ENCODE measurements at regions not wholly inside any gene's neighbourhood (a gene's known extent, or its start where the extent isn't known, plus 50 kb on each side); places are given as distances from the start of the nearest gene placed in this dataset.
"Not testable (repeated sequence)": the region's sequence is repeated elsewhere in the genome, so short reads cannot be mapped to it uniquely, and the experiment has no call there.

DNA sequence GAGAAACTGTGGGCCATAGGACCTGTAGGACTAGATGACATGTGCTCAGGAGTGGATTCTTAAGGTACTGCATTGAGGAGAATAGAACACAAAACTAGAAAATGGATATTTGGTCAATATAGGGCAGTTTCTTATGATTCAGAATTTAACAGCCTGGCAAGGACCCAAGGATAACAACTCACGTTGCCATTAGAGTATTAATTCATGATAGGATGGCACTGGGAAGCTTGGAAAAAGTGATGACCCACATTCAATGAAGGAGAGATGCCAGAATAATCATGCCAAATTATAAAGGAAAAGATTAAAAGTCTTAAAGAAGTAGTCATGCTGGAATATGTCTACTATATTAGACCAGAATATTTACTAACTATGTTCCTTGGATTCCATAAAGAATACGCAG lies 594.5 kb downstream of the ANKRD50 start:
- no peaks in the 10 kb centered on the region for H3K9me3 ChIP-seq (ENCODE audit: control insufficient read depth, low read length)
- intact Hi-C loops (cut with DNase I), result loop anchor here in 1 of 2 donors (10.0 kb wide), 2 partner anchors 343 to 1013 kb away; no protein-coding TSS in a partner anchor
- WGBS, 2 donors, result 49 to 52% methylated on average over 2 of the region's 2 CpGs
- no peak overlapping the region for H3K27ac ChIP-seq (ENCODE audit: low read depth in 1 of 2, low read length in 2 of 2)
- no peak overlapping the region for H3K4me3 ChIP-seq (ENCODE audit: low read length in 2 of 2)
- H3K4me1 ChIP-seq (ENCODE audit: control insufficient read depth in 1 of 2, insufficient read depth in 2 of 2, low read length in 2 of 2), result no peaks in the 10 kb centered on the region
- no peak for DNase-seq
- no peak for ATAC-seq (ENCODE audit: low FRiP score)
- no peaks in the 10 kb centered on the region for H3K27me3 ChIP-seq (ENCODE audit: control insufficient read depth in 1 of 2, insufficient read depth in 2 of 2, low read length in 1 of 2)
- H3K36me3 ChIP-seq (ENCODE audit: control insufficient read depth in 1 of 2, insufficient read depth in 2 of 2, low read length in 1 of 2), result no peaks in the 10 kb centered on the region

DNA sequence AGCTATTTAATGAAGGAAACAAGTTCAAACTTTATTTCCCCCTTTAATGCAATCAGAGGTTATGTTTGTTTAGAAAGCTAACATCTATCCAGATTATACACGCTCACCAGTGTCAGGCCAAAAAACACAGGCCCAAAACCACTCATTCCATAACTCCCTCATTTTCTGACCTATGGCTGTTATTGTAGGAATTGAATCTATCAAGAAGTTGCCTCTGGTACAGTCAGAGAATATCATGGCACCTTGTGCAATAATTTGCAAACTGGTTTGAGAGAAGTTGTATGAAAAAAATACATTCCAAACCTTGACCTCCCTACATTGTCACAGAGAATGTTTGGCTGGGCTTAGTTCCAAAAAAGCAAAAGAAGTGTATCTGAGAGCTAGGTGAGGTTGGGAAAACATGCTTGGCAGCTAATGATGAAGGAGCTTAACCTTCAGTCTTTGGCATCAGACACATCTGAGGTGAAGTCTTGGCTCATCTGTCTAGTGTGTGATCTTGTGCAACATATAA lies 591.0 kb downstream of the ANKRD50 start:
- no peak for ATAC-seq (ENCODE audit: low FRiP score)

DNA sequence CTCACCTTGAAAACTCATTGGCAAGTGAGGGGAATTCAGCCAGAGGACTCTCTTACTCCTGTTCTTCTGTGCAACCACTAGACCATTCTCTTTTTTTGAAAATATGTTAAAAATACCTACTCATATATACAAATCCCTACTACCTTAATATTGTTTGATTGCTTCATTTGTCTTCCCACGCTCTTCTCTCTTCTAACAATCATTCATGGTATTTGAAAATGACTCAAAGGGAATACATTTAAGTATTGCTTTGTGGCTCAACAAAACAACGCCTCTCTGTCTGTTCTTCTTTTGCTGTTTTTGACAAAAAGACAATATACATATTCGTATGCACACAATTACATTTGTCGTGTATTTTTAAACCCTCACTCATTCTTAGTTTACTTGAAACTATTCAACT lies 589.4 kb downstream of the ANKRD50 start:
- Histone ChIP-seq H3K27ac (ENCODE audit: low read depth in 1 of 2, low read length in 2 of 2) (no peak overlapping the region), H3K4me3 (ENCODE audit: low read length in 2 of 2) (no peak overlapping the region), H3K4me1 (ENCODE audit: control insufficient read depth in 1 of 2, insufficient read depth in 2 of 2, low read length in 2 of 2) (no peaks in the 10 kb centered on the region), H3K27me3 (ENCODE audit: control insufficient read depth in 1 of 2, insufficient read depth in 2 of 2, low read length in 1 of 2) (no peaks in the 10 kb centered on the region), H3K9me3 (ENCODE audit: control insufficient read depth, low read length) (no peaks in the 10 kb centered on the region), H3K36me3 (ENCODE audit: control insufficient read depth in 1 of 2, insufficient read depth in 2 of 2, low read length in 1 of 2) (no peaks in the 10 kb centered on the region)
- 93% methylated on average over 4 of the region's 4 CpGs for WGBS, 2 donors
- no peak for ATAC-seq (ENCODE audit: low FRiP score)
- DNase-seq, result no peak
- intact Hi-C loops (cut with DNase I), result no loop called here

More for the DNA sequence above, 591.0 kb downstream of the ANKRD50 start:
- Histone ChIP-seq H3K27ac (ENCODE audit: low read depth in 1 of 2, low read length in 2 of 2) (no peak overlapping the region), H3K27me3 (ENCODE audit: control insufficient read depth in 1 of 2, insufficient read depth in 2 of 2, low read length in 1 of 2) (no peaks in the 10 kb centered on the region), H3K4me3 (ENCODE audit: low read length in 2 of 2) (no peak overlapping the region), H3K4me1 (ENCODE audit: control insufficient read depth in 1 of 2, insufficient read depth in 2 of 2, low read length in 2 of 2) (no peaks in the 10 kb centered on the region), H3K9me3 (ENCODE audit: control insufficient read depth, low read length) (no peaks in the 10 kb centered on the region), H3K36me3 (ENCODE audit: control insufficient read depth in 1 of 2, insufficient read depth in 2 of 2, low read length in 1 of 2) (no peaks in the 10 kb centered on the region)
- DNase-seq, result no peak
- intact Hi-C loops (cut with DNase I), result no loop called here
- WGBS, 2 donors, result 17 to 41% methylated on average over 1 of the region's 1 CpG

DNA sequence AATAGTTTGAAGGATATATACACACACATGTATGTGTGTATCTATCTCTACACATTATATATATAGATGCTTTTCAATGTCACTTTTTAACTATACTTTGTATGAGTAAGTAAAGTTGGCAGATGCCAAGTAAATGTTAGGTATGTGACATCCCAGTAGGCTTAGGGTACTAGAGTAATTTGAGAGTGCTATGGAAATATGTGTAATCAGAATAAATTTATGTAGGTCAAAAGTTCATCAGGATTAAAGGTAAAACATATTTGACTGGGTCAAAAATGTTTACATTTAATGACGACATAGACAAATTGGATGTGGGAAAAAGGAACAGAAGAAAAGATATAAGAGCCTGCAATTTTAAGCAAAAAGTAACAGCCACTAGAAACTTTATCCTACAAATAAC lies 588.8 kb downstream of the ANKRD50 start:
- Histone ChIP-seq H3K9me3 (ENCODE audit: control insufficient read depth, low read length) (no peaks in the 10 kb centered on the region), H3K27ac (ENCODE audit: low read depth in 1 of 2, low read length in 2 of 2) (no peak overlapping the region), H3K4me3 (ENCODE audit: low read length in 2 of 2) (no peak overlapping the region), H3K4me1 (ENCODE audit: control insufficient read depth in 1 of 2, insufficient read depth in 2 of 2, low read length in 2 of 2) (no peaks in the 10 kb centered on the region), H3K36me3 (ENCODE audit: control insufficient read depth in 1 of 2, insufficient read depth in 2 of 2, low read length in 1 of 2) (no peaks in the 10 kb centered on the region), H3K27me3 (ENCODE audit: control insufficient read depth in 1 of 2, insufficient read depth in 2 of 2, low read length in 1 of 2) (no peaks in the 10 kb centered on the region)
- intact Hi-C loops (cut with DNase I), result no loop called here
- 60 to 83% methylated on average over 1 of the region's 1 CpG for WGBS, 2 donors
- ATAC-seq (ENCODE audit: low FRiP score) (no peak), DNase-seq (no peak)

DNA sequence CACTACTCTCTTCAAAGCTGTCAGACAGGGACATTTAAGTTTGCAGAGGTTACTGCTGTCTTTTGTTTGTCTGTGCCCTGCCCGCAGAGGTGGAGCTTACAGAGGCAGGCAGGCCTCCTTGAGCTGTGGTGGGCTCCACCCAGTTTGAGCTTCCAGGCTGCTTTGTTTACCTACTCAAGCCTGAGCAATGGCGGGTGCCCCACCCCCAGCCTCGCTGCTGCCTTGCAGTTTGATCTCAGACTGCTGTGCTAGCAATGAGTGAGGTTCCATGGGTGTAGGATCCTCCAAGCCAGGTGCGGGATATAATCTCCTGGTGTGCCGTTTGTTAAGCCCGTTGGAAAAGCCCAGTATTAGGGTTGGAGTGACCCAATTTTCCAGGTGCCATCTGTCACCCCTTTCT lies 581.2 kb downstream of the ANKRD50 start:
- H3K4me3 ChIP-seq (ENCODE audit: low read length in 2 of 2); DNase-seq; H3K27ac ChIP-seq (ENCODE audit: low read depth in 1 of 2, low read length in 2 of 2); ATAC-seq (ENCODE audit: low FRiP score); H3K27me3 ChIP-seq (ENCODE audit: control insufficient read depth in 1 of 2, insufficient read depth in 2 of 2, low read length in 1 of 2); H3K9me3 ChIP-seq (ENCODE audit: control insufficient read depth, low read length); intact Hi-C loops (cut with DNase I); H3K36me3 ChIP-seq (ENCODE audit: control insufficient read depth in 1 of 2, insufficient read depth in 2 of 2, low read length in 1 of 2); H3K4me1 ChIP-seq (ENCODE audit: control insufficient read depth in 1 of 2, insufficient read depth in 2 of 2, low read length in 2 of 2): not testable (repeated sequence)
- WGBS, 2 donors, result 95 to 97% methylated on average over 6 of the region's 6 CpGs

DNA sequence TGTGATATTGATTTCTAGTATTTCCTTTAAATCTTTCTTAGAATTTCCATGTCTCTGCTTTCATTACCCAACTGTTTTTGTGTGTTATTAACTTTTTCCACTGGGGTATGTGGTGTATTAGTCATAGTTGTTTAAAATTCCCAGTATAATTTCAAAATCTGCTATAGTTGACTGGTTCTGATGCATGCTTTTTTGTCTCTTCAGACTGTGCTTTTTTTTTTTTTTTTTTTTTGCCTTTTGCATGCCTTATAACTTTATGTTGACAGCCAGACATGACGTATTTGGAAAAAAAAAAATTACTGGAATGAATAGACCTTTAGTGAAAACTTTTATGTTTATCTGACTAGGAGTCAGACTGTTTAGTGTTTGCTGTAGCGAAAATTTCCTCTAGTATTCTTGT lies 580.4 kb downstream of the ANKRD50 start:
- no peak for ATAC-seq (ENCODE audit: low FRiP score)
- peaks cover 1% of the 10 kb centered on the region for H3K9me3 ChIP-seq (ENCODE audit: control insufficient read depth, low read length)

DNA sequence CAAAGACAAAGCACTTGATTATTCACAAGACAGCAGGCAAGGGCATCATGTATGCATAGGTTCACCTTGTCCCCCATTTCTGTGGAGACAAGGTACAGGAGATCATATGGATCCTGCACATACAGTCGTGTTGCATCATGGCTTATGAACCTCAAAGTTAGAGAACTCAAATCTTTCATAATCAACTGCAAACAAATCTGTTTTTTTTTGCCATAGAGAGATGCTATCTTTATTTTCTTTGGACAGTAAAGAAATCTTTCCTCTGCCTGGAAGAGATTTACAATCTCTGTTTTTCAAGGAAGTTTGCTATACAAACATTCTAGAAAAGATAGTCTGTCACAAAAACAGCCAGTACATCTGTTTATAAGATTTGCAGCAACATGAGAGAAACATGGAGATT lies 578.8 kb downstream of the ANKRD50 start:
- ATAC-seq (ENCODE audit: low FRiP score), result no peak
- DNase-seq, result no peak
- peaks cover 0 to 3% of the 10 kb centered on the region in 2 donors for H3K4me1 ChIP-seq (ENCODE audit: control insufficient read depth in 1 of 2, insufficient read depth in 2 of 2, low read length in 2 of 2)
- H3K4me3 ChIP-seq (ENCODE audit: low read length in 2 of 2), result no peak overlapping the region
- H3K9me3 ChIP-seq (ENCODE audit: control insufficient read depth, low read length), result peaks cover 1% of the 10 kb centered on the region
- H3K36me3 ChIP-seq (ENCODE audit: control insufficient read depth in 1 of 2, insufficient read depth in 2 of 2, low read length in 1 of 2), result no peaks in the 10 kb centered on the region
- intact Hi-C loops (cut with DNase I), result no loop called here
- 66 to 77% methylated on average over 1 of the region's 1 CpG for WGBS, 2 donors
- no peaks in the 10 kb centered on the region for H3K27me3 ChIP-seq (ENCODE audit: control insufficient read depth in 1 of 2, insufficient read depth in 2 of 2, low read length in 1 of 2)
- no peak overlapping the region for H3K27ac ChIP-seq (ENCODE audit: low read depth in 1 of 2, low read length in 2 of 2)

More for the DNA sequence above, 580.4 kb downstream of the ANKRD50 start:
- Histone ChIP-seq H3K4me3 (ENCODE audit: low read length in 2 of 2) (no peak overlapping the region), H3K36me3 (ENCODE audit: control insufficient read depth in 1 of 2, insufficient read depth in 2 of 2, low read length in 1 of 2) (no peaks in the 10 kb centered on the region), H3K27me3 (ENCODE audit: control insufficient read depth in 1 of 2, insufficient read depth in 2 of 2, low read length in 1 of 2) (no peaks in the 10 kb centered on the region), H3K27ac (ENCODE audit: low read depth in 1 of 2, low read length in 2 of 2) (no peak overlapping the region), H3K4me1 (ENCODE audit: control insufficient read depth in 1 of 2, insufficient read depth in 2 of 2, low read length in 2 of 2) (peaks cover 0 to 3% of the 10 kb centered on the region in 2 donors)
- DNase-seq, result no peak
- intact Hi-C loops (cut with DNase I), result no loop called here
- WGBS, 2 donors, result 89 to 90% methylated on average over 2 of the region's 2 CpGs

DNA sequence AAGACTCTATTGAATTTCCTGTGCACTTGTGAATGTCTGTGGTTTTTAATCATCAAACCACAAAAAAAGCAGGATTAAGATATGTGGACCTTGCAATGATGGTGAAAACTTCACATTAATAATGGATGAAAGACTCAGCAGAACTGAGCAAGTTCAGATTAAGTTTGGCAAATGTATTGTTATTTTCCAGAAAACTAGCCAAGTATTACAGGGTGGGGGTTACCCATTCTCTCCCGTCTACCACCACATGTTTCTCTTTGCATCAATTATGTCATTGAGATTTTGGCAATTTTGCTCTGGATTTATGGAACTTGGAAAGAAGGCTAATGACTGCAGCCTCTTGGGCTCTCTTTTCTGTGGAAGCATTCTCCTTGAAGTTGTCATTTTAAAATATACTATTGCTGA lies 577.1 kb downstream of the ANKRD50 start:
- no peaks in the 10 kb centered on the region for H3K27me3 ChIP-seq (ENCODE audit: control insufficient read depth in 1 of 2, insufficient read depth in 2 of 2, low read length in 1 of 2)

DNA sequence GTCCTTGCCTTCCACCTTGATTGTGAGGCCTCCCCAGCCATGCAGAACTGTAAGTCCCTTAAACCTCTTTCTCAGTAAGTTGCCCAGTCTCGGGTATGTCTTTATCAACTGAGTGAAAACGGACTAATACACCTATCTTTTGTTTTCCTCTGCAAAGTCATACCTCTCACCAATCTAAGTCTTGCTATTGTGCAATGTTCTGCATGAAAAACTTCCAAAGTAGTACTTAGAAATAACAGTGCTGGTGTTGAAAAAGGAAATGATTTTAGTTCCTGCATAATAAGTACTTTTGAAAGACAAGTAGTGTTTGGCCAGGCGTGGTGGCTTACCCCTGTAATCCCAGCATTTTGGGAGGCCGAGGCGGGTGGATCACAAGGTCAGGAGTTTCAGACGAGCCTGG lies 573.5 kb downstream of the ANKRD50 start:
- Histone ChIP-seq H3K4me3 (ENCODE audit: low read length in 2 of 2) (no peak overlapping the region), H3K36me3 (ENCODE audit: control insufficient read depth in 1 of 2, insufficient read depth in 2 of 2, low read length in 1 of 2) (no peaks in the 10 kb centered on the region), H3K27me3 (ENCODE audit: control insufficient read depth in 1 of 2, insufficient read depth in 2 of 2, low read length in 1 of 2) (no peaks in the 10 kb centered on the region), H3K4me1 (ENCODE audit: control insufficient read depth in 1 of 2, insufficient read depth in 2 of 2, low read length in 2 of 2) (peaks cover 0 to 3% of the 10 kb centered on the region in 2 donors), H3K9me3 (ENCODE audit: control insufficient read depth, low read length) (no peaks in the 10 kb centered on the region), H3K27ac (ENCODE audit: low read depth in 1 of 2, low read length in 2 of 2) (no peak overlapping the region)
- WGBS, 2 donors, result 87 to 90% methylated on average over 6 of the region's 6 CpGs
- intact Hi-C loops (cut with DNase I), result no loop called here
- DNase-seq (no peak), ATAC-seq (ENCODE audit: low FRiP score) (no peak)

More for the DNA sequence above, 577.1 kb downstream of the ANKRD50 start:
- H3K4me3 ChIP-seq (ENCODE audit: low read length in 2 of 2), result no peak overlapping the region
- 4% methylated on average over 1 of the region's 1 CpG for WGBS, 2 donors
- DNase-seq, result no peak
- no peak overlapping the region for H3K27ac ChIP-seq (ENCODE audit: low read depth in 1 of 2, low read length in 2 of 2)
- peaks cover 0 to 3% of the 10 kb centered on the region in 2 donors for H3K4me1 ChIP-seq (ENCODE audit: control insufficient read depth in 1 of 2, insufficient read depth in 2 of 2, low read length in 2 of 2)
- H3K36me3 ChIP-seq (ENCODE audit: control insufficient read depth in 1 of 2, insufficient read depth in 2 of 2, low read length in 1 of 2), result no peaks in the 10 kb centered on the region
- intact Hi-C loops (cut with DNase I), result no loop called here
- peak; percentile 90 for ATAC-seq (ENCODE audit: low FRiP score)
- peaks cover 1% of the 10 kb centered on the region for H3K9me3 ChIP-seq (ENCODE audit: control insufficient read depth, low read length)

Measured in aorta (tissue), 5 donors.